BE2C (cell line): ENCODE measurements at regions not wholly inside any gene's neighbourhood (a gene's known extent, or its start where the extent isn't known, plus 50 kb on each side); places are given as distances from the start of the nearest gene placed in this dataset.
A peak's percentile ranks its signal among the peaks of the same experiment; 100 is the strongest.

Source experiments
- DNase-seq: peaks from one replicate; pipeline ENCODE4 v3.0.0-alpha.2; 2020
- H3K27me3 ChIP-seq: fragments of 250-450 bp; sonication (Bioruptor Pico); 2 replicates; pipeline ENCODE4 v1.5.1; 2020; ENCODE audit warnings: mild to moderate bottlenecking
- H3K36me3 ChIP-seq: fragments of 250-450 bp; sonication (Bioruptor Pico); 2 replicates; pipeline ENCODE4 v1.5.1; 2020; ENCODE audit warnings: mild to moderate bottlenecking
- H3K4me1 ChIP-seq: fragments of 250-450 bp; sonication (Bioruptor Pico); 2 replicates; pipeline ENCODE4 v1.5.1; 2020
- H3K4me3 ChIP-seq: 2 replicates; pipeline ENCODE4 v1.5.1; 2011; ENCODE audit warnings: low read depth, low read length
- H3K9me3 ChIP-seq: fragments of 250-450 bp; sonication (Bioruptor Pico); 2 replicates; pipeline ENCODE4 v1.5.1; 2020
- CTCF ChIP-seq: IDR thresholded peaks from 2 replicates; pipeline ENCODE4 v1.5.1; 2012; ENCODE audit warnings: mild to moderate bottlenecking, low read depth, low read length

- peaks cover 9% of the 10 kb centered on the region for H3K4me1 ChIP-seq
- H3K4me3 ChIP-seq: no peak overlapping the region
- no peak for DNase-seq
Observed at GRCh38 chr5:54673523-54674225, 156.1 kb downstream of the SNX18 start.

DNA sequence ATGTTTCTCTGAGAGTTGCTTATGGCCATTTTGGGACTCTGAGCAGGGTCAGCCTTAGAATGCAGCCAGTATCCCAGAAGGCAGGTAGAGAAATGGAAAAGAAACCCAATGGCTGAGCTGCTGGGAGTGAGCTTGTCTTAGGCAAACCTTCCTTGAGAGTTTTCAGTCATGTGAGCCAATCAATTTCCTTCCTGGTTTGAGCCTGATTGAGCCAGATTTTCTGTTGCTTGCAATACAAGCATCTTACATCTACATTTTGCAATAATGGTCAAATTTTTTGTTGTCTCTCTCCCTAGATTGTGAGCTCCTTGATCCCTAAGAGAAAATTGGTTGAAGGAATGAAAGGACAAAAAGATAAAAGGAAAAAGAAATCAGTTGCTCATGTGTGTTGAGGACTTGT is 155.3 kb downstream of the SNX18 start:
- TF ChIP-seq CTCF: no peak
- H3K27me3 ChIP-seq: no peaks in the 10 kb centered on the region
- no peaks in the 10 kb centered on the region for H3K9me3 ChIP-seq
- no peak overlapping the region for H3K4me3 ChIP-seq
- DNase-seq: no peak
- H3K36me3 ChIP-seq: no peaks in the 10 kb centered on the region
- H3K4me1 ChIP-seq: peaks cover 2% of the 10 kb centered on the region

More at GRCh38 chr5:54673523-54674225, 156.1 kb downstream of the SNX18 start:
- H3K27me3 ChIP-seq: no peaks in the 10 kb centered on the region
- H3K9me3 ChIP-seq: no peaks in the 10 kb centered on the region
- H3K36me3 ChIP-seq: no peaks in the 10 kb centered on the region
- TF ChIP-seq CTCF: no peak

DNA sequence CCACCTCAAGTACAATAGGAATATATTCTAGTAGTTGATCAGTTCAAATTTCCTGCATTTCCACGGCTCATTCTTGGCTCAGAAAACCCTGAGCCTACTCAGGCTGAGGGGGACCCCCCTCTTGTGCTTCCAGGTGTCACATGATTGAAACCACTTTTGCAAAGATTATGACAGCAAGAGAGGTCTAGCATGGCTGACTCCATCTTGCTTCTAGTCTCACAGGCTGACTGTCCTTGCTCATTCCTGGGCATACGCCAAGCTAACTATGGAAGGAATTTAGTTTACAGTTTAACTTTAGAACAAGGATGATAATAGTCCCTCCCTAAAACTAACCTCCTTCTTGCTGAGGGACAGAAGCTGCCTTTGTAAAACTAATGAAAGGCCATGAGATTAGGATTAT is 154.1 kb downstream of the SNX18 start:
- Histone ChIP-seq H3K4me1 (no peaks in the 10 kb centered on the region; the same call in 1 of the 2 replicates), H3K27me3 (no peaks in the 10 kb centered on the region), H3K4me3 (no peak overlapping the region), H3K9me3 (no peaks in the 10 kb centered on the region), H3K36me3 (no peaks in the 10 kb centered on the region)
- TF ChIP-seq CTCF: no peak
- DNase-seq: no peak

GRCh38 chr5:54671111-54671531 is 153.6 kb downstream of the SNX18 start:
- no peak for TF ChIP-seq CTCF
- no peaks in the 10 kb centered on the region for H3K9me3 ChIP-seq
- H3K27me3 ChIP-seq: no peaks in the 10 kb centered on the region
- no peak for DNase-seq
- no peaks in the 10 kb centered on the region for H3K36me3 ChIP-seq
- H3K4me1 ChIP-seq: no peaks in the 10 kb centered on the region; the same call in 1 of the 2 replicates
- H3K4me3 ChIP-seq: no peak overlapping the region

DNA sequence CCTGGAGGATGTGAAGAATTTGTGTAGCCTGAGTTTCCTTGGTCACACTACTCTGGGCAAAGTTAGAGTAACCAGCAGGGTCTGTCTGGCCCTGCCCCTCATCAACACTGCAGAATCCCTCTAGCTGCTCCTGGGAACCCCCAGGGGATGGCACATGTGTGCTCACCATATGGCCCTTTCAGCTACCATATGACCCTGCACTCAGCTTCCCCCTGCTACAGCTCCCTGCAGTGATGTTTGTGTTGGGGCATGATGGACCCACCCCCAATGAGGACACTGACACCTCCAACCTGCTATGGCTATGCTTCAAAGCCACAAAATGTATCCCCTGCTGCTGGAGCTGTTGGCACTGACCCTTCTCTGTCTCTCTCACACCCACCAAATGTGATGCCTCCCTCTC is 152.7 kb downstream of the SNX18 start:
- no peak for TF ChIP-seq CTCF
- Histone ChIP-seq H3K4me1 (no peaks in the 10 kb centered on the region; the same call in 1 of the 2 replicates), H3K36me3 (no peaks in the 10 kb centered on the region), H3K27me3 (no peaks in the 10 kb centered on the region), H3K4me3 (no peak overlapping the region), H3K9me3 (no peaks in the 10 kb centered on the region)
- DNase-seq: peak; percentile 57

GRCh38 chr5:54669845-54670244 is 152.3 kb downstream of the SNX18 start:
- no peaks in the 10 kb centered on the region for H3K27me3 ChIP-seq

More at GRCh38 chr5:54669845-54670244, 152.3 kb downstream of the SNX18 start:
- TF ChIP-seq CTCF: no peak
- Histone ChIP-seq H3K4me1 (no peaks in the 10 kb centered on the region; the same call in 1 of the 2 replicates), H3K4me3 (no peak overlapping the region), H3K36me3 (no peaks in the 10 kb centered on the region), H3K9me3 (no peaks in the 10 kb centered on the region)
- DNase-seq: no peak
